CD4-positive, alpha-beta T cell (primary cell): ENCODE measurements at regions not wholly inside any gene's neighbourhood (a gene's known extent, or its start where the extent isn't known, plus 50 kb on each side); places are given as distances from the start of the nearest gene placed in this dataset.

Experiments used
- ATAC-seq: fragments of 200-7000 bp; cut with Tn5 transposase; one replicate; pipeline ENCODE4 v1.10.0; 2022; ENCODE audit warnings: mild to moderate bottlenecking; ENCODE audit not compliant: poor library complexity
- CTCF ChIA-PET: fragments of 350-600 bp; sonication (Branson Sonifier 250); formaldehyde crosslinking; loops from one replicate; lab custom pipeline; 2021; ENCODE audit warnings: antibody characterized with exemption, inconsistent platforms; lab: Charles Lee
- POLR2A ChIA-PET: fragments of 350-600 bp; sonication (Branson Sonifier 250); formaldehyde crosslinking; loops from one replicate; lab custom pipeline; 2021; ENCODE audit warnings: antibody characterized with exemption, inconsistent platforms; lab: Charles Lee
- DNase-seq, 14 experiments: peaks; one replicate each; pipeline ENCODE4 v3.0.0-alpha.2; 2013 to 2020; ENCODE audit warnings: mixed read lengths in 2 of 14
- H3K27ac ChIP-seq, 2 donors: one replicate each; pipeline versions ENCODE4 v1.5.1 to v1.7.0; 2013; ENCODE audit warnings: low read length in 2 of 2, low read depth in 1 of 2, mild to moderate bottlenecking in 1 of 2
- H3K27me3 ChIP-seq, 2 experiments: 1 replicate in 1 of 2; 2 replicates in 1 of 2; pipeline versions ENCODE4 v1.6.1 to v1.7.0; 2013; ENCODE audit warnings: low read length in 2 of 2, control low read depth in 1 of 2, mild to moderate bottlenecking in 1 of 2, moderate library complexity in 1 of 2; ENCODE audit not compliant: insufficient read depth in 2 of 2, control insufficient read depth in 1 of 2
- H3K36me3 ChIP-seq: one replicate; pipeline ENCODE4 v1.6.1; 2013; ENCODE audit warnings: low read length, control low read depth; ENCODE audit not compliant: insufficient read depth
- H3K4me1 ChIP-seq: one replicate; pipeline ENCODE4 v1.6.1; 2013; ENCODE audit warnings: low read length, control low read depth; ENCODE audit not compliant: insufficient read depth
- H3K4me3 ChIP-seq: one replicate; pipeline ENCODE4 v1.5.1; 2013; ENCODE audit warnings: mild to moderate bottlenecking, low read length, moderate library complexity
- H3K9me3 ChIP-seq, 2 experiments: 1 replicate in 1 of 2; 2 replicates in 1 of 2; pipeline versions ENCODE4 v1.6.1 to v1.7.0; 2013; ENCODE audit warnings: low read length in 2 of 2, mild to moderate bottlenecking in 2 of 2, control low read depth in 1 of 2, moderate library complexity in 1 of 2; ENCODE audit not compliant: control insufficient read depth in 1 of 2, insufficient read depth in 1 of 2
- H3K27ac Mint-ChIP-seq: one replicate; pipeline ENCODE4 v1.8.0; 2020; ENCODE audit warnings: mixed read lengths
- H3K27me3 Mint-ChIP-seq: one replicate; pipeline ENCODE4 v1.8.0; 2021; ENCODE audit warnings: mixed read lengths
- H3K36me3 Mint-ChIP-seq: one replicate; pipeline ENCODE4 v1.8.0; 2021; ENCODE audit warnings: low read depth, mixed read lengths
- H3K4me1 Mint-ChIP-seq: one replicate; pipeline ENCODE4 v1.8.0; 2021; ENCODE audit warnings: low read depth, mixed read lengths
- H3K4me3 Mint-ChIP-seq: one replicate; pipeline ENCODE4 v1.8.0; 2020; ENCODE audit warnings: mild to moderate bottlenecking, mixed read lengths
- H3K9me3 Mint-ChIP-seq: one replicate; pipeline ENCODE4 v1.8.0; 2020; ENCODE audit warnings: mixed read lengths
- intact Hi-C, 2 experiments: fragments of 100-400 bp; cut with DNase I in 1 of 2; cut with micrococcal nuclease in 1 of 2; formaldehyde crosslinking; loops; one replicate each; pipeline versions ENCODE4 v1.15.1 to v1.9.0; 2023 to 2025; cut with DNase I, micrococcal nuclease
- TF ChIP-seq, protein P1 (sequence below): fragments of 200-600 bp; IDR thresholded peaks from one replicate; pipeline ENCODE4 v1.8.0; 2022; ENCODE audit warnings: antibody characterized with exemption, mild to moderate bottlenecking

DNA sequence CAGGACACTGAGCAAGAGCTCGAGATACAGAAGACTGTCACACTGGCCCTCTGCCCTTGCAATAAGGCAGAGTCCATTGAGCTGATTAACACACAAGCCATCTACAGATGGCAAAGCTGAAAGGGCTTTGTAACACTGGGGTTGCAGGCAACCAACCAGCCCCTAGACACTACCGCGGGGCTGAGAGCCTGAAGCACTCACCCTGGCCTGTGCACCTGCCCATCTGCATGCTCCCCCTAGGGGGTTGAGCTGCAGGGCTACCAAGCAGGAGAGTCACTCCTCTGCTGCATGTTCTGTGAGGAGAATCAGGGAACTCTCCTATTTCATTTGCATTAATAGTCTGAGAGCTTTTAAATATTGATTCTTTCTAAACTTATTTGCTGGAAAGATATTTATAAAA lies 128.1 kb upstream of the VIPR2 start:
- DNase-seq (no peak), ATAC-seq (no peak)
- intact Hi-C loops: no loop called here
- Mint-ChIP-seq H3K36me3 (no peaks in the 10 kb centered on the region), H3K4me1 (no peaks in the 10 kb centered on the region), H3K27ac (no peak overlapping the region), H3K4me3 (no peak overlapping the region), H3K27me3 (peaks cover 21% of the 10 kb centered on the region), H3K9me3 (peaks cover 28% of the 10 kb centered on the region)
- Histone ChIP-seq H3K36me3 (no peaks in the 10 kb centered on the region), H3K4me3 (no peak overlapping the region), H3K27ac (no peak overlapping the region), H3K9me3 (peaks cover 18 to 38% of the 10 kb centered on the region in 2 experiments), H3K27me3 (peaks cover 4% of the 10 kb centered on the region in 2 experiments), H3K4me1 (no peaks in the 10 kb centered on the region)
- ChIA-PET CTCF (no interaction called here), POLR2A (no interaction called here)
- TF ChIP-seq, protein P1, sequence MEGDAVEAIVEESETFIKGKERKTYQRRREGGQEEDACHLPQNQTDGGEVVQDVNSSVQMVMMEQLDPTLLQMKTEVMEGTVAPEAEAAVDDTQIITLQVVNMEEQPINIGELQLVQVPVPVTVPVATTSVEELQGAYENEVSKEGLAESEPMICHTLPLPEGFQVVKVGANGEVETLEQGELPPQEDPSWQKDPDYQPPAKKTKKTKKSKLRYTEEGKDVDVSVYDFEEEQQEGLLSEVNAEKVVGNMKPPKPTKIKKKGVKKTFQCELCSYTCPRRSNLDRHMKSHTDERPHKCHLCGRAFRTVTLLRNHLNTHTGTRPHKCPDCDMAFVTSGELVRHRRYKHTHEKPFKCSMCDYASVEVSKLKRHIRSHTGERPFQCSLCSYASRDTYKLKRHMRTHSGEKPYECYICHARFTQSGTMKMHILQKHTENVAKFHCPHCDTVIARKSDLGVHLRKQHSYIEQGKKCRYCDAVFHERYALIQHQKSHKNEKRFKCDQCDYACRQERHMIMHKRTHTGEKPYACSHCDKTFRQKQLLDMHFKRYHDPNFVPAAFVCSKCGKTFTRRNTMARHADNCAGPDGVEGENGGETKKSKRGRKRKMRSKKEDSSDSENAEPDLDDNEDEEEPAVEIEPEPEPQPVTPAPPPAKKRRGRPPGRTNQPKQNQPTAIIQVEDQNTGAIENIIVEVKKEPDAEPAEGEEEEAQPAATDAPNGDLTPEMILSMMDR: no peak

DNA sequence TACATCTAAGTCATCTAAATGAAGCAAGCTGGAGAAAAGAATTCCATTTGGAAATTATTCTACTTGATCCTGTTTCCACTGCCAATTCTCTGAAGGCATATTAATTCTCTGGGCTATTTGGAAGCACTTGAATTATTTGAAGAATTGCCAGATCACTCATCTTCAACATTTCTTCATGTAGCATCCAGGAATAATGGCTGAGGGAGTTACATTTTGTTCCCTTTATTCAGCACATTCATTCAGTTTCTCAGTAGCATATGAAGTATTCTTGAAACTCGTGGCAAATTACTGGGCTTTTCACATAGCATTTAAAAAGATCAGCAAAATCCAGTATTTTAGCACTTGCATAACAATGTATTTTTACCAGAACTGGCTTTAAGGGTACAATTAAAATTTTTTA lies 127.1 kb upstream of the VIPR2 start:
- ChIA-PET CTCF (no interaction called here), POLR2A (no interaction called here)
- Histone ChIP-seq H3K27me3 (peaks cover 0 to 4% of the 10 kb centered on the region in 2 experiments), H3K27ac (no peak overlapping the region), H3K4me1 (no peaks in the 10 kb centered on the region), H3K36me3 (no peaks in the 10 kb centered on the region), H3K4me3 (no peak overlapping the region), H3K9me3 (peaks cover 18 to 32% of the 10 kb centered on the region in 2 experiments)
- Mint-ChIP-seq H3K27me3 (peaks cover 21% of the 10 kb centered on the region), H3K4me1 (no peaks in the 10 kb centered on the region), H3K9me3 (peaks cover 28% of the 10 kb centered on the region), H3K27ac (no peak overlapping the region), H3K4me3 (no peak overlapping the region), H3K36me3 (no peaks in the 10 kb centered on the region)
- no peak for DNase-seq
- TF ChIP-seq, protein P1: no peak
- ATAC-seq: no peak
- intact Hi-C loops: no loop called here

DNA sequence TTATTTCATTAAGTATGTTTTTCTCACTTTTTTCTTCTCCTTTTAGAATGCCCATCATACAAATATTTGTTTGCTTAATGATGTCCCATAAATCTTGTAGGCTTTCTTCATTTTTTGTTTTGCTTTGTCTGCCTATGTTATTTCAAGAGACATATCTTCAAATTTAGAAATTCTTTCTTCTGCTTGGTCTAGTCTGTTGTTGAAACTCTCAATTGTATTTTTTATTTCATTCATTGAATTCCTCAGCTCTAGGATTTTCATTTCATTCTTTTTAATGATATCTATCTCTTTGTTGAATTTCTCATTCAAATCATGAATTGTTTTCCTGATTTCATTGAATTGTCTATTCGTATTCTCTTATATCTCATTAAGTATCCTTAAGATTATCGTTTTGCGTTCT lies 125.1 kb upstream of the VIPR2 start:
- no peaks in the 10 kb centered on the region for H3K4me1 ChIP-seq
- no peak overlapping the region for H3K4me3 ChIP-seq
- H3K27ac ChIP-seq: no peak overlapping the region
- H3K4me1 Mint-ChIP-seq: no peaks in the 10 kb centered on the region
- H3K27me3 Mint-ChIP-seq: peaks cover 5% of the 10 kb centered on the region
- H3K27me3 ChIP-seq: no peaks in the 10 kb centered on the region
- POLR2A ChIA-PET: no interaction called here
- peaks cover 21% of the 10 kb centered on the region for H3K9me3 Mint-ChIP-seq
- TF ChIP-seq, protein P1: no peak
- no peak overlapping the region for H3K27ac Mint-ChIP-seq
- CTCF ChIA-PET: no interaction called here
- ATAC-seq (no peak), DNase-seq (no peak)
- H3K36me3 Mint-ChIP-seq: no peaks in the 10 kb centered on the region
- intact Hi-C loops: no loop called here
- peaks cover 18 to 24% of the 10 kb centered on the region in 2 experiments for H3K9me3 ChIP-seq
- H3K36me3 ChIP-seq: no peaks in the 10 kb centered on the region
- H3K4me3 Mint-ChIP-seq: no peak overlapping the region
